ENCODE measurements at regions not wholly inside any gene's neighbourhood (a gene's known extent, or its start where the extent isn't known, plus 50 kb on each side); places are given as distances from the start of the nearest gene placed in this dataset.

- DNase-seq (ENCODE audit: low read depth in 2 of 3, low spot score in 1 of 3) = no peak
These were observed 68.3 kb upstream of the OTOS start for GRCh38 chr2:240208631-240209211.

DNA sequence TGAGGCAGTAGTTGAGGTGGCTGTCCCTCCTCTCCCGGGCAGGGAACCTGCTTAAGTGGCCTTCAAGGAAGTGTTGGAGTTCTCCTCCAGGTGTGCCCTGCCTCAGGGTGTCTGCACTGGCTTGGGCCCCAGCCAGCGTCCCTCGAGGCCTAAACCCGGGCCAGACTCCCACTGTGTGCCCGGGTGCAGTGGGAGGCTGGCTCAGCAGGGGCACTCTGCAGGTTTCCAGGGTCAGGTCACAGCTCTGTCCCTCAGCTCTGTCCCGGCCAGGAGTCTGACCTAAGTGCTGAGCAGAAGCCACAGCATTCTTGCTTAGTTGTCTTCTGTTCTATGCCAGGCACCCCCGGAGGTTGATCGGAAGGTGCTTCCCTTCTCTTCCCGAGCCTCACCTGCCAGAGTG lies 69.0 kb upstream of the OTOS start:
- DNase-seq (ENCODE audit: low read depth in 2 of 3, low spot score in 1 of 3) = no peak

- no peak for DNase-seq (ENCODE audit: low read depth in 2 of 3, low spot score in 1 of 3)
These were observed 69.9 kb upstream of the OTOS start for GRCh38 chr2:240210198-240210965.

DNA sequence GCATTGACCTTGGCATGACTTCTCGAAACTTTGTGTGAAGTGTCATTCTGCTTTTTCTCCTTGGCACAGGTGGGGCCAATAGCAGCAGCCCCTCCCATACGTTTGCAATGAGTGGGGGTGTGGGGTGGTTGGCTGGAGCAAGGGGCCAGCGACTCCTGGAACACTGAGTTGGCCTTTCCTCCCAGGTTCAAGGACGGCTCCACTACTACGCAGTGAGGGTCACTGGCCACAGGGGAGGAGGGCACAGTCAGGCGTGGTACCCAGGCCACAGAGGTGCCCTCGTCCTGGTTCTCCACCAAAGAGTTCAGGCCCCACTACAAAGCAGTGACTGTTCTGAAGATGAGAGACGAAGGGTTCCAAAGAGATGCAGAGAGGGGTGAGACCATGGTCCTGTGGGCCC lies 70.6 kb upstream of the OTOS start:
- DNase-seq (ENCODE audit: low read depth in 2 of 3, low spot score in 1 of 3) = no peak

GRCh38 chr2:240211598-240212424 lies 71.4 kb upstream of the OTOS start:
- no peak for DNase-seq (ENCODE audit: low read depth in 2 of 3, low spot score in 1 of 3)

DNA sequence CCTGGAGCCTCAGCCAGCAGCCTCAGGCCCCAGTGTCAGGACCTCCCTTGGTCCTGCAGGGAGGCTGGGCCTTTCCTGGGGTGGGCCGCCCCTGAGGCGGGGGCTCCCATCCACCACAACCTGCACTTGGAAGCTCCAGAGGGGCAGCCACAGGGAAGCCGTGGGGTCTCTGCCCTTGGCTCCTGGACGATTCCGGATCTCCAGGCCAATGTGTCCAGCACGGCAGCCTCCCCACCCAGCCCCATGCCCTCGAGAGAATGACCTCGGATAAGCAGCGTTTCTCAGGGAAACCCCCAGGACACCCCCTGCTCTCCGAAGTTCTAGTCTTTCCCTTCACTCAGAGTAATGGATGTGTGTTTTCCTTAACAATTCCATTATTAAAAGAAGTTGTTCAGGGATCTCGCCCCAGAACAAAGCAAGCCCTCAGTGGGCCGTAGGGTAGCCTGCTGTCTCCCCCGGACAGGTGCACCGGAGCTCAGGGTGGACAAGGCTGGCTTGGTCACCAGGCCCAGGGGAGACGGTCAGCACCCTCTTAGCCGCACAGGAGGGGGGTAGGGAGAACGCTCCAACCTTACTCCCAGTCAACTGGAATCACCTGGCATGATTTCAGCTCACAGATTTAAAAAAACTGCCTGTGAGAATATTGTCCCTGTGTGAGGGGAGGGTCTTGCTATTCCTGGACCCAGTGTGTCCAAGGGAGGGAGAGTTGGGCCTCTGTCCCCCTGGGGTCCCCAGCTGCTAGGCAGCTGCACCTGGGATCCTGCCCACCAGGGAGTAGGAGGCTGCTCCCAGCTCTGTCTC lies 72.2 kb upstream of the OTOS start:
- DNase-seq (ENCODE audit: low read depth in 2 of 3, low spot score in 1 of 3) = no peak

GRCh38 chr2:240213226-240213475 lies 72.7 kb upstream of the OTOS start:
- DNase-seq (ENCODE audit: low read depth in 2 of 3, low spot score in 1 of 3) = no peak

GRCh38 chr2:240213476-240214421 lies 73.3 kb upstream of the OTOS start:
- DNase-seq (ENCODE audit: low read depth in 2 of 3, low spot score in 1 of 3) = no peak

GRCh38 chr2:240214790-240215675 lies 74.6 kb upstream of the OTOS start:
- DNase-seq (ENCODE audit: low read depth in 2 of 3, low spot score in 1 of 3) = no peak

- DNase-seq (ENCODE audit: low read depth in 2 of 3, low spot score in 1 of 3) = no peak
These were observed 75.2 kb upstream of the OTOS start for GRCh38 chr2:240215676-240216051.

DNA sequence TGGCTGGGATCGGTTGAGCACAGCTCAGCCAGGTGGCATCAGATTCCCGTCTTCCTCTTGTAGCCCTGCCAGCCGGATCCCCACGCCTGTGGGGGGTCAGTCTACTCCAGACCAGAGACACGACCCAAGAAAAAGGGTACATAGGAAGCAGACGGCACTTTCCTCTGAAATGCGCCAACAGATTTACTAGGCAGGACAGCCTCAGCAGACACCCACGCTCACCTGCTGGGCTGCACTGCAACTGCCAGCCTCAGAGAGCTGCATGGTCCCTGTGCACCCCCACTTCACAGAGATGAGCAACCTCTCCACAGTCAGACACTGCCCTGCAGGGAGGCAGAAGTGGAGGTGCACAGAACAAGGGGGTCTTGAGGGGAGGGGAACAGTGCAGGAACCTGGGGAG lies 75.7 kb upstream of the OTOS start:
- no peak for DNase-seq (ENCODE audit: low read depth in 2 of 3, low spot score in 1 of 3)

DNA sequence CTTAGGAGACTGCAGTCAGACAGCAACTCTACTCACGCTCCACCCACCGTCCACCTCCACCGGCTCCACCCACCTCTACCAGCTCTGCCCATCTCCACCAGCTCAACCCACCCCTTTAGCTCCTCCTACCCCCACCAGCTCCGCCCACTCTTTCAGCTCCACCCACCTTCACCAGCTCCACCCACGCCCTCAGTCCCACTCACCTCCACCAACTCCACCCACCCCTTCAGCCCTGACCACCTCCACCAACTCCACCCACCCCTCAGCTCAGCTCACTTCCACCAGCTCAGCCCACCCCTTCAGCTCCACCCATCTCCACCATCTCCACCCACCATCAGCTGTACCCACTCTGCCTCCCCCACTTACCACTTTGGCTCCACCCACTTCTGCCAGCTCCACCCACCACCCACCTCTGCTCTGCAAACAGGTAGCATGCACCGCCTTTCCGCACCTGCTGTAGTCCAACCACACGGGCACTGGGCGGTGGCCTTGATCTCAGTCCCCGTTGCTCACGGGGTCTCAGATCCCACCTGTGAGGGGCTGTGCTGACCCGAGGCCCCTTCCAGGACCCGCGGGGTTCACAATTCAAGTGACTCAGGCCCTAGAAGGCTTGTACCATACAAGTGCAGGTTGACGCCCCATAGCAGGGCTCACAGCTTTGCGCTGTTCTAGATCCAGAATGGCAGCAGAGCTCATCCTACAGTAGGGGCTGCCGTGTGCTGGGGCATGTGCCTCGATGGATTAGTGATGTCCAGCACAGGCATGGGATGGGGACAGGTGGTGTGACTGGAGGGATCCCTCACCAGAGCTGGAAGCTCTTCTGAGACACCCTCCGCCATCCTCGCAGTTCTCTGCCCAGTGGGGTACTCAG lies 77.2 kb upstream of the OTOS start:
- no peak for DNase-seq (ENCODE audit: low read depth in 2 of 3, low spot score in 1 of 3)

DNA sequence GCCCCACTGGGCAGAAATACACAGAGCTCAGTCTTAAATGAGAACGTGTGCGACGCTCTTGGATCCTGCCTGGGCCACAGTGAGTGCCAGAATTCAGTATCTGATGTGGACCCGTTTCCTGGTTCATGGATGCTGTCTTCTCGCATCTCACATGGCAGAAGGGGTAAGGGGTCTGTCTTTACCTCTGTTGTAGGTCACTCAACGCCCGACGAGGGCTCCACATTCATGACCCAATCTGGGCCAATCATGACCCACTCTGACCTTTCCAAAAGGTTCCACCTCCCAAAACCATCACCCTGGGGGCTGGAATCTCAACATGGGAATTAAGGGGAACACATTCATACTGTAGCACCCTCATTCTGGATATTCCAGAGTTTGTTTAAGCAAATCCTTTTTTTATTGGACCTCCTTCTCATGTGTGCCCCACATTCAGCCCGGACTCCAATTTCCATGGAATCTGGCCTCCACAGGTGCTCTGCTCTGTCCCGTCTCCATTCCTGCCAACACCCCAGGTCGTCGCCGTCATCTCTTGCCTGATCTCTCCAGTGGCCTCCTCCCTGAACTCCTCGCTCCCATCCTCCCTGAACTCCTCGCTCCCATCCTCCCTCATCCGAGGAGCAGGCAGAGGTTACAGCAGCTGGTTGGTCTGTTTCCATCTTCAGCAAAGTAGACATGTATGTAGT lies 78.9 kb upstream of the OTOS start:
- no peak for DNase-seq (ENCODE audit: low read depth in 2 of 3, low spot score in 1 of 3)

GRCh38 chr2:240220371-240220770 lies 79.9 kb upstream of the OTOS start:
- DNase-seq (ENCODE audit: low read depth in 2 of 3, low spot score in 1 of 3) = no peak

GRCh38 chr2:240223631-240224030 lies 83.2 kb upstream of the OTOS start:
- DNase-seq (ENCODE audit: low read depth in 2 of 3, low spot score in 1 of 3) = no peak

- no peak for DNase-seq (ENCODE audit: low read depth in 2 of 3, low spot score in 1 of 3)
These were observed 84.2 kb upstream of the OTOS start for GRCh38 chr2:240224676-240225075.

DNA sequence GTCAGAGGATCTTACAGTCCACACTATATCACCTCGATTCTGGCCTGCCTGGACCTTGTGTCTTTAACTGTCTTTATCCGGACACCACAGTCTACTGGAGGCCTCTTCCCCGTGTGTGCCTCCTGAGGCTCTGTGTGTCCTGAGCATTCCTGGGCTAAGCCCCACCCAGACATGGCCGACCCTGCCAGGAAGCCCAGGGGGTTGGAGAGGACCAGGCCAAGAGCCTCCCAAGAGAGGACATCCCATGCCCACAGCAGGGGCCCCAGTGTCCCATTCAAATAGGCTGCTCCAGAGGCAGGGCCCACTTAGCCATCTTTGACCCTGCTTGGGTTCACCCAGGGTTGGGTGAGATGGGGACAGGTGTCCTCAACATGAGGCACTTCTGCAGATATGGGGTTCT lies 84.7 kb upstream of the OTOS start:
- no peak for DNase-seq (ENCODE audit: low read depth in 2 of 3, low spot score in 1 of 3)
